NB4 (cell line): ENCODE measurements at regions not wholly inside any gene's neighbourhood (a gene's known extent, or its start where the extent isn't known, plus 50 kb on each side); places are given as distances from the start of the nearest gene placed in this dataset.
"Not testable (repeated sequence)": the region's sequence is repeated elsewhere in the genome, so short reads cannot be mapped to it uniquely, and the experiment has no call there.

Experiments
- DNase-seq: peaks from one replicate; pipeline ENCODE4 v3.0.0; 2010; ENCODE audit warnings: low read depth
- H3K4me3 ChIP-seq: one replicate; pipeline ENCODE4 v1.5.1; 2011; ENCODE audit warnings: mild to moderate bottlenecking, low read depth, low read length, moderate library complexity
- CTCF ChIP-seq: IDR thresholded peaks from one replicate; pipeline ENCODE4 v1.5.1; 2012; ENCODE audit warnings: low read depth, low read length
- MAX ChIP-seq: IDR thresholded peaks from 2 replicates; pipeline ENCODE4 v1.6.1; 2011; ENCODE audit warnings: low read depth, low read length
- MYC ChIP-seq: IDR thresholded peaks from 2 replicates; pipeline ENCODE4 v1.6.1; 2011; ENCODE audit warnings: low read depth, low read length
- POLR2A ChIP-seq: IDR thresholded peaks from 2 replicates; pipeline ENCODE4 v1.6.1; 2011; ENCODE audit warnings: mild to moderate bottlenecking; ENCODE audit not compliant: insufficient read length; ENCODE audit errors: extremely low read depth

GRCh38 chr16:13332713-13333255, 431.4 kb downstream of the SHISA9 start:
- no peak for DNase-seq
- no peak overlapping the region for H3K4me3 ChIP-seq
- TF ChIP-seq POLR2A: no peak
- no peak for TF ChIP-seq CTCF
- no peak for TF ChIP-seq MAX
- no peak for TF ChIP-seq MYC

GRCh38 chr16:13333336-13333735, 431.9 kb downstream of the SHISA9 start:
- DNase-seq: no peak

GRCh38 chr16:13335879-13336278, 434.5 kb downstream of the SHISA9 start:
- TF ChIP-seq MAX (no peak), MYC (no peak), POLR2A (no peak), CTCF (no peak)
- DNase-seq: no peak
- no peak overlapping the region for H3K4me3 ChIP-seq

More at GRCh38 chr16:13333336-13333735, 431.9 kb downstream of the SHISA9 start:
- H3K4me3 ChIP-seq: no peak overlapping the region
- no peak for TF ChIP-seq MYC

GRCh38 chr16:13336335-13336734, 434.9 kb downstream of the SHISA9 start:
- H3K4me3 ChIP-seq: no peak overlapping the region
- TF ChIP-seq CTCF (no peak), MAX (no peak)
- no peak for DNase-seq

GRCh38 chr16:13336907-13337881, 435.8 kb downstream of the SHISA9 start:
- H3K4me3 ChIP-seq, DNase-seq: not testable (repeated sequence)

GRCh38 chr16:13338044-13338443, 436.6 kb downstream of the SHISA9 start:
- DNase-seq: no peak
- TF ChIP-seq MAX: no peak
- no peak for TF ChIP-seq POLR2A
- TF ChIP-seq MYC: no peak
- TF ChIP-seq CTCF: no peak
- no peak overlapping the region for H3K4me3 ChIP-seq

GRCh38 chr16:13342675-13343074, 441.3 kb downstream of the SHISA9 start:
- DNase-seq: no peak
- H3K4me3 ChIP-seq: no peak overlapping the region
- TF ChIP-seq CTCF (no peak), POLR2A (no peak), MYC (no peak), MAX (no peak)
